Stromal cell of bone marrow (primary cell): ENCODE measurements at regions not wholly inside any gene's neighbourhood (a gene's known extent, or its start where the extent isn't known, plus 50 kb on each side); places are given as distances from the start of the nearest gene placed in this dataset.

Source experiments
- DNase-seq: peaks from one replicate; pipeline ENCODE4 v3.0.0-alpha.2; 2012; ENCODE audit warnings: low read depth

GRCh38 chr3:72396899-72397298 is 451.3 kb downstream of the SHQ1 start:
- no peak for DNase-seq

DNA sequence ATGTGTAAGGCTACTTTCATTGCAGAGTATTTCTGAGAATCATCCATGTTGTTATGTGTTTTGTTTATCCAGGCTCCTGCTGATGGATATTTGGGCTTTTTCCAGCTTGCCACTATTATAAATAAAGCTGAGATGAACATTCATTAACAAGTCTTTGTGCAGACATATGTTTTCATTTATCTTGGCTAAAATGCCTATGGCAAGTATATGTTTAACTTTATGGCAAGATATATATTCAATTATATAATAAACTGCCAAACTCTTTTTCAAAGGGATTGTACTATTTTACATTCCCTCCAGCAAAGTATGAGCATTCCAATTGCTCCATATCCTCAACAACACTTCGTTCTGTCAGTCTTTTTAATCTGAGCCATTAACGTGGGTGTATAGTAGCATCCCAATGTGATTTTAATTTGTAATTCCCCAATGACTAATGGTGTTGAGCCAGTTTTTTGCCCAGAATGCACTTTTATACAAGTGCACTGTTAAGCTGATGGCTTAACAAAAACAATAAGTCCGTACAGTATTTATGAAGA is 452.4 kb downstream of the SHQ1 start:
- no peak for DNase-seq

DNA sequence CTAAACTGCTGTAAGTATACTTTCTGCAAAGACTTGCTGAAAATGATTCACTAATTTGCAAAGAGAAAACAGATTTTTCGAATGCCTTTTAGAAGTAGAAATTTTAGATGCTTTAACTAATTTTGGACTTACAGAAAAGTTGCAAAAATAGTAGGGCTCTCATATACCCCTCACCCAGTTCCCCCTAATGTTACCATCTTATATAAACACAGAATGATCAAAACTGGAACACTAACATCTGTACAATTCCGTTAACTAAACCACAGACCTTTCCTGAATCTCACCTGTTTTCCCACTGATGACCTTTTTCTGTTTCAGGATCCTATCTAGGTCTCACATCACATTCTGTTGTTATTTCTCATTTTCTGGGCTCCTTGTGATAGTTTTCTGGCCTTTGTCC is 454.8 kb downstream of the SHQ1 start:
- DNase-seq, result no peak

- no peak for DNase-seq
Observed at GRCh38 chr3:72391659-72392058, 456.6 kb downstream of the SHQ1 start.

- DNase-seq, result no peak
Observed at GRCh38 chr3:72390841-72391240, 457.4 kb downstream of the SHQ1 start.

- no peak for DNase-seq
Observed at GRCh38 chr3:72388644-72389043, 459.6 kb downstream of the SHQ1 start.

DNA sequence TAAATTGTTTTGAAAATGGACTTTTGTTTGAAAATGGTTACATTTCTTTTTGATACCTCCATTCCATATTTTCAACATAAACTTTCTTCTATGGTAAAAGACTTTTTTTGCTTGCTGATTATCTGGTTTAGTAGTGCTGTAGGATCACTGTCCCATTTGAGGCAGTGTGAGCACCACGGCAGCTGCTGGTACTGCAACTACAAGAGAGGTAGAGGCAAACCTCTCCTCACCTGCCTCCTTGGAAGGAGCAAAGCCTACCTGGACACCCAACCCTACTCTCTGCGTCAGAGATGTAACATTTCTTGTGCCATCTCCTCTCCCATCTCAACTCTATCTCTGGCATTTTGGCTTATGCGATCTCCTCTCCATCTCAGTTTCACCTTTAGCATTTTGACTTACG is 460.1 kb downstream of the SHQ1 start:
- DNase-seq, result no peak

GRCh38 chr3:72386327-72387000 is 461.8 kb downstream of the SHQ1 start:
- no peak for DNase-seq

GRCh38 chr3:72385167-72385566 is 463.1 kb downstream of the SHQ1 start:
- no peak for DNase-seq

DNA sequence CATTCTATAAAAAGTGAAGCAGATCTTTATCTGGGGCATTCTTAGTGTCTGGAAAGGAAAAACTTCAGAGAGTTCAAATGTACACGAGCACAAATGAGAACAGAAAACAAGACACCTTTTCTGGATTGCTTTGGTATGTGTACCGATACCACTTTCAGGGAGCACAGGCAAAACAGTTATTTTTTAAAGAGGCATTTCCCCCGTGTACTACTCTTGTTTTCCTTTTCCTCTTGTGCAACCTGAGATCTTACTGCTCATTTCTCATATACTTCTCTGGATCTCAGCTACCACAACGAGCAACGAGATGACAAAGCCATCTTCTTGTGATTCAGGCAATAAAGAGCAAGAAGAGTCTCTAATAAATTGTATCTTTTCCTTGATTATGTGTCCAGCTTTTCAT is 463.6 kb downstream of the SHQ1 start:
- no peak for DNase-seq

DNA sequence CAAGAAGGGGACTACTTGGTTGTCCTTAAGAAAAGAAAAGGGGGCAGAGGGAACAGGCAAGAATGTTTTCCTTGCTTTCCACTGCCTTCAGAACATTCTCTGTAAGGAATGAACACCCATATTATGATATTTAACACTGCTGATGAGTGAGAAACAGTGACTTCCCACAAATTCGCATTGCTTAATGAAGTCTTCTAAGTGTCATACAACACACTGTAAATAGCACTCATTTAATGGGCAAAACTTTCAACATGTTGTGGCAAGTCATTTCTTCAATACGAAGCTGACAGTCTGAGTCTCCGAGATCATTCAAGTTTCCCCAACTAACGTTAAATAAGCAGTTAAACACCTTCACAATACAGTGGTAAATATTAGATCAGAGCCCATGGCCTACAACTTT is 464.4 kb downstream of the SHQ1 start:
- DNase-seq, result no peak

- no peak for DNase-seq
Observed at GRCh38 chr3:72383230-72383629, 465.0 kb downstream of the SHQ1 start.

DNA sequence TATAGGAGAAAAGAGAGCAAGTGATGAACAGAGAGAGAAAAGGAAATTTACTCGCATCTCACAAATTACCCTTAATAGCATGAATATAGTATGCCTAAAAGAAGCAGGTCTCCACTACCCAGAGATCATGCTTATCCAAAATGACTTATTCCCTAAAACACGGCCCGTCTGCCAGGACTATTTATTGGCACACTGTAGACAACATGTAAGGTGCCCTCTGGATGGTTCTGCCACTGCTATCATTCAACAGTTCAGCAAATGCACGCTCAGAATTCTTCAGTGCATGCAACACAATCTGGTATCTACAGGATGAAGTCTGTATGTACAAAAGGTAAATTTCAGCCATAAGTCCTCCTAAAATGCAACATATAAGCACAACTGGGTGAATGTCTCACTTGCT is 465.8 kb downstream of the SHQ1 start:
- DNase-seq, result no peak

DNA sequence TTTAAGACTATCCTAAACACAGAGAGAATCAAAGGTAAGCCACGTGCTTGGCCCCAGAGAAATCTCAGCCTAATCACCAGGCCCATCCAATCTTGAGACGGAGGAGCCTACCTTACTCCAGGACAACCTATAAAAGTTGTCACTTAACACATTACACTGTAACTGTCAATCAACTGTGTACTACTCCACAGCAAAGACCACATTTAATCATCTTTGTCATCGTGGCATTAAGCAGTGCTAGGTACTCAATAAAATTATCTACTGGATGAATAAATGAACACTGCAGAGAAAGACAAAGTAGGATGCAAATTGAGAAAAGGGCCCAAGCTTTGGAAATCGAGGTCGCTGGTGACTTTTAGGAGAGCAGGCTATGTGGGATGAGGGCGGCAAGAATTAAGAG is 466.7 kb downstream of the SHQ1 start:
- no peak for DNase-seq

DNA sequence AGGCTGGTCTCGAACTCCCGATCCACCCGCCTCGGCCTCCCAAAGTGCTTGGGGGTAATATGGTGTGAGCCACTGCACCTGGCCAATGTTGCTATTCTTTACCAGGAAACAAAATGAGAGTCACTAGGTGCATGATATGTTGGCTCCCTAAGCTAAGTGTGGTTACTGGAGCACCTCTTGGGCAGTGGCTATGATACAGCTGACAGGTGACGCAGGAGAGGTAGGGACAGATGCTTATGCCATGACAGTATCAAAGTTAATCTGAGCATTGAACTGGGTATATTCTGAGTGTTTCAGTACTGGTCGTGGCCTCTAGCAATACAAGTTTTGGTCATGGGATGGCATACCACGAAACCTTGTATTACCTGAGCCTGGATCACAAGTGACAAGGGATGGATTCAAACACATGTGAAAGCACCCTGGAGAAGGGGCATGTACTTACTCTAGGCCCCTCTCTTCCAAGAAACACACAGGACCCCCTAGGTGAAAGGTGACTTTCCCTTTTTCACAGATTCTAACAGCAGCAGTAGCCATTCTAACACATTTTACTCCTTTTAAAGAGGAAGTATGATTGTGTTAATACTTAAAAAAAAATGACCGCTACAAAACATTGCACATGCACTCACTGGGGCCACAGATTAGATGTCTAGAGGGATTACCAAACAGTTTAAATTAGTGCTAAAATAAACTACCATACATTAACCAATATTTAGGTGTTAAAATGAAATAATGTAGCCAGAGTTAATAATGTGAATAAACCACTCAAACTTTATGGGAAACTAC is 467.3 kb downstream of the SHQ1 start:
- no peak for DNase-seq

DNA sequence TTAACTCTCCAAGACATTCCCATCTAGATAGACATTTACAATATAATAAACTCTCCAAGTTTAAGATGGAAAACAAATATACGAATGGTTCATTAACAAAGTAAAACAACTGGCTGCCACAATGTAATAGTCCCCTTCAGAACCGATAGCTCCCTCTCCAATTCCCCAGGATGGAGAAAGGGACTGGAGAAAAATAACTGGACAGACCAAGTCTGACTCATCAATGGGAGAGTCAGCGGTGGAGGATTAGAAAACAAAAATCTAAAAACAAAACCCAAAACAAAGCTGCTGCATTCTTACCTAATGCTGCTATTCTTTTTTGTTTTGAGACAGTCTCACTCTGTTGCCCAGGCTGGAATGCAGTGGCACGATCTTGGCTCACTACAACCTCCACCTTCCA is 468.1 kb downstream of the SHQ1 start:
- peak; percentile 21 for DNase-seq

DNA sequence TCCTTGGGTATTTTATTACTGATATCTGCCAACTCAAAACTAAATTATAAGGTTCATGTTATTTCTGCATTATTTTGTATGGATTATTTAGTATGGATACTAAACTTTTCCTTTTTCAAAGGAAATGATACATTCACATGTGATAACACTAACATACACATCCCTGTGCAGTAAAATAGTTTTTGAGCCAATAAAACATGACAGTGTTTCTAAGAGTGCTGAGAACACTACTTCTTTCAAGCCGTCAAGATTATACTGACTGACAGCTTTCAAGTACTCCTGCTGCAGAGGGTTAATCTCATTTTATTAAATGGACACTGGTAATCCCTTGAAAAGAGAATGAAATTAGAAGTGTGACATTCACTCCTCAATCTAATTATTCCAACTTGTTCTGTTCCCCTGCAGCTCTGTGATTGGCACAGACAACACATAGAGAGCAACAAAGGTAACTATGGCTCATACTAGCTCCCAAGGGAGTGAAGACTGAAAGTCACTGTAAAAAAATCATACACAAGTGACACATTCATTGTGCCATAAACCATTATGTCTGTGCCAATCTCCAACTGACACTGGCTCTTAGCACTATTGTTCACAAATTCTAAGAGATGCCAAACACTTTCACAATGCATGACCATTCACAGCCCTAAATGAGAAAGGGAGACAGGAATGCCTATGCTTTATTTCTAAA is 468.6 kb downstream of the SHQ1 start:
- DNase-seq, result peak; percentile 6

DNA sequence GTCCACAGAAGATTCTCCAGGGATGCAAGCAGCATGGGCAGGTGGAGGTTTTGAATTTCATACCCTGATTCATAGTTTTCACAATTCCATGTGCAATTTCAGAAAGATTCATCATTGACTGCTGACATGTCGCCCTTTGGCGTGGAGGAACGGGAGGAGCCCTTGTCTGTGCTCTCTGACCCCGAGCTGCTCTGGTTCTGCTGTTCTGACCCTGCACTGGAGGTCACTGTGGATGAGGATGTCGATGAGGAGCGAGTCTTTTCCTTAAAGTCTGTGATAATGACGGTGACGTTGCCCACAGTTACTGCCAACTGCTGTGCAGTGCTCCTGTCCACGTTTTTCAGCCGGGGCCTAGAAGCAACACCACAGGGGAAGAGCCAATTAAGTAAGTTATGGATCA is 470.0 kb downstream of the SHQ1 start:
- no peak for DNase-seq

DNA sequence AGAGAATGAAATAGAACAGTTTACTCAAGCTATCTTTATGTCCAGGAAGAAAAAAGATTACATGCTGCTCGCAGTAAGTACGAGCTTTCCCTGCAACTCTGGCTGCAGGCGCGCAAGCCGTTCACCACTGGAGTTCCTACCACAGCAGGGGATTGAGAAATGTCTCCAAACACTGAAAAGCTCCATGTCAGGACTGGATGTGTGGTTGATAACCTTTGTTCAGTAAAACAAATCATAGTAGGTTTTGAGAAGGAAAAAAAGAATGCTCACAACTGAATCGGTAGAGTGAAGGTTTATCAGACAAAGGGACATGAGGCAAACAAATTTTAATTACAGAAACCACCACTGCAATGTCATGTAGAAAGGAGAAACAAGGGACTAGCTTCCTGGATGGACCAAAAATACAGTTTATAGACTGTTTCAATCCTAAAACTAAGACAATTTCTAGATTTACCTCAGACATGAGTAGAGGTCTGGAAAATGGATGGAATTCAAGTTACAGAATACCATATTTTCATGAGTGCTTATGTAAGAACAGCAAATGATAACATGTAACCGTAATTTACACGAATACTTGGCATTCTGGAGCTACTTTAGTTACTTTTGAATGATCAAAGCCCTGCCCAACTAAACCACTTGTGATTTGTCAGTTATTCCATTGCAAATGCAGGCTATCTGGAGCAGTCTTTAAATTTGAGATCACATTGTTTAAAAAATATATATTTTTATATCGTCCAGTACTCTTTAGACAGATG is 471.1 kb downstream of the SHQ1 start:
- DNase-seq, result no peak

- no peak for DNase-seq
Observed at GRCh38 chr3:72375237-72376076, 472.8 kb downstream of the SHQ1 start.

- no peak for DNase-seq
Observed at GRCh38 chr3:72373139-72373538, 475.1 kb downstream of the SHQ1 start.
